Caco-2 (cell line): ENCODE measurements at regions not wholly inside any gene's neighbourhood (a gene's known extent, or its start where the extent isn't known, plus 50 kb on each side); places are given as distances from the start of the nearest gene placed in this dataset.

Experiments used
- BruUV-seq: library from RNA; stranded (reverse); fragments of 400-500 nt; replicated peaks from 2 replicates; lab custom pipeline; 2021; lab: Mats Ljungman, UMichigan
- CTCF ChIA-PET: fragments of 300-600 bp; sonication (Branson Sonifier 250); formaldehyde crosslinking; loops from one replicate; lab custom pipeline; 2022; ENCODE audit warnings: antibody characterized with exemption; lab: Charles Lee
- POLR2A ChIA-PET: fragments of 300-600 bp; sonication (Branson Sonifier 250); formaldehyde crosslinking; loops from one replicate; lab custom pipeline; 2022; ENCODE audit warnings: antibody characterized with exemption; lab: Charles Lee
- DNase-seq, 2 experiments: peaks; one replicate each; pipeline versions ENCODE4 v3.0.0 to v3.0.0-alpha.2; 2020 to 2022
- H3K27me3 ChIP-seq: replicated peaks from 2 replicates; pipeline ENCODE4 v1.6.0; 2011; ENCODE audit warnings: low read length; ENCODE audit not compliant: control insufficient read depth, insufficient read depth
- H3K36me3 ChIP-seq: 2 replicates; pipeline ENCODE4 v1.5.1; 2011; ENCODE audit warnings: low read length; ENCODE audit not compliant: control insufficient read depth, insufficient read depth
- H3K4me1 ChIP-seq: fragments of 250-450 bp; sonication (Bioruptor Pico); 2 replicates; pipeline ENCODE4 v1.5.1; 2020; ENCODE audit warnings: mild to moderate bottlenecking
- H3K4me3 ChIP-seq: 2 replicates; pipeline ENCODE4 v1.5.1; 2011; ENCODE audit warnings: low read depth, mild to moderate bottlenecking, control low read depth, low read length
- H3K9me3 ChIP-seq: fragments of 250-450 bp; sonication (Bioruptor Pico); 2 replicates; pipeline ENCODE4 v1.5.1; 2020; ENCODE audit warnings: mild to moderate bottlenecking, moderate library complexity
- H3K27ac Mint-ChIP-seq: one replicate; pipeline ENCODE4 v1.8.0; 2022; ENCODE audit warnings: mixed read lengths; ENCODE audit not compliant: unreplicated experiment
- H3K27me3 Mint-ChIP-seq: one replicate; pipeline ENCODE4 v1.8.0; 2022; ENCODE audit warnings: mixed read lengths; ENCODE audit not compliant: insufficient read depth, unreplicated experiment
- H3K36me3 Mint-ChIP-seq: one replicate; pipeline ENCODE4 v1.8.0; 2022; ENCODE audit warnings: mild to moderate bottlenecking, mixed read lengths; ENCODE audit not compliant: insufficient read depth, unreplicated experiment
- H3K4me1 Mint-ChIP-seq: one replicate; pipeline ENCODE4 v1.8.0; 2022; ENCODE audit warnings: low read depth, mixed read lengths; ENCODE audit not compliant: unreplicated experiment
- H3K4me3 Mint-ChIP-seq: one replicate; pipeline ENCODE4 v1.8.0; 2022; ENCODE audit warnings: mild to moderate bottlenecking, moderate library complexity, mixed read lengths; ENCODE audit not compliant: unreplicated experiment
- H3K9me3 Mint-ChIP-seq: one replicate; pipeline ENCODE4 v1.8.0; 2022; ENCODE audit warnings: mixed read lengths; ENCODE audit not compliant: unreplicated experiment
- intact Hi-C: fragments of 100-400 bp; cut with micrococcal nuclease; formaldehyde crosslinking; loops from one replicate; pipeline ENCODE4 v1.10.0; 2022; ENCODE audit not compliant: unreplicated experiment
- TF ChIP-seq, protein P1 (sequence below), 2 experiments: fragments of 200-600 bp in 1 of 2; IDR thresholded peaks; 1 replicate in 1 of 2; 2 replicates in 1 of 2; pipeline versions ENCODE4 v1.5.1 to v1.8.0; 2011 to 2022; ENCODE audit warnings: antibody characterized with exemption in 1 of 2, control low read depth in 1 of 2, inconsistent platforms in 1 of 2, low read depth in 1 of 2, low read length in 1 of 2, mild to moderate bottlenecking in 1 of 2, moderate library complexity in 1 of 2; ENCODE audit not compliant: insufficient read depth in 1 of 2, severe bottlenecking in 1 of 2, unreplicated experiment in 1 of 2

GRCh38 chr7:16055263-16055976, 365.9 kb downstream of the CRPPA start:
- Mint-ChIP-seq H3K27ac (no peak overlapping the region), H3K4me3 (no peak overlapping the region), H3K4me1 (no peaks in the 10 kb centered on the region), H3K36me3 (no peaks in the 10 kb centered on the region), H3K27me3 (no peaks in the 10 kb centered on the region), H3K9me3 (no peaks in the 10 kb centered on the region)
- Histone ChIP-seq H3K36me3 (no peaks in the 10 kb centered on the region), H3K4me3 (no peak overlapping the region), H3K27me3 (no peaks in the 10 kb centered on the region), H3K9me3 (no peaks in the 10 kb centered on the region), H3K4me1 (no peaks in the 10 kb centered on the region; the same call in 1 of the 2 replicates)
- TF ChIP-seq, protein P1, sequence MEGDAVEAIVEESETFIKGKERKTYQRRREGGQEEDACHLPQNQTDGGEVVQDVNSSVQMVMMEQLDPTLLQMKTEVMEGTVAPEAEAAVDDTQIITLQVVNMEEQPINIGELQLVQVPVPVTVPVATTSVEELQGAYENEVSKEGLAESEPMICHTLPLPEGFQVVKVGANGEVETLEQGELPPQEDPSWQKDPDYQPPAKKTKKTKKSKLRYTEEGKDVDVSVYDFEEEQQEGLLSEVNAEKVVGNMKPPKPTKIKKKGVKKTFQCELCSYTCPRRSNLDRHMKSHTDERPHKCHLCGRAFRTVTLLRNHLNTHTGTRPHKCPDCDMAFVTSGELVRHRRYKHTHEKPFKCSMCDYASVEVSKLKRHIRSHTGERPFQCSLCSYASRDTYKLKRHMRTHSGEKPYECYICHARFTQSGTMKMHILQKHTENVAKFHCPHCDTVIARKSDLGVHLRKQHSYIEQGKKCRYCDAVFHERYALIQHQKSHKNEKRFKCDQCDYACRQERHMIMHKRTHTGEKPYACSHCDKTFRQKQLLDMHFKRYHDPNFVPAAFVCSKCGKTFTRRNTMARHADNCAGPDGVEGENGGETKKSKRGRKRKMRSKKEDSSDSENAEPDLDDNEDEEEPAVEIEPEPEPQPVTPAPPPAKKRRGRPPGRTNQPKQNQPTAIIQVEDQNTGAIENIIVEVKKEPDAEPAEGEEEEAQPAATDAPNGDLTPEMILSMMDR (IDR thresholded peaks at IDR 0.05; ENCODE audit: insufficient read depth in 1 of 2, low read depth in 1 of 2, low read length in 1 of 2, severe bottlenecking in 1 of 2, unreplicated experiment in 1 of 2) = no peak
- ChIA-PET POLR2A (no interaction called here), CTCF (no interaction called here)
- DNase-seq = no peak
- no TSS peak for BruUV-seq
- intact Hi-C loops = no loop called here

DNA sequence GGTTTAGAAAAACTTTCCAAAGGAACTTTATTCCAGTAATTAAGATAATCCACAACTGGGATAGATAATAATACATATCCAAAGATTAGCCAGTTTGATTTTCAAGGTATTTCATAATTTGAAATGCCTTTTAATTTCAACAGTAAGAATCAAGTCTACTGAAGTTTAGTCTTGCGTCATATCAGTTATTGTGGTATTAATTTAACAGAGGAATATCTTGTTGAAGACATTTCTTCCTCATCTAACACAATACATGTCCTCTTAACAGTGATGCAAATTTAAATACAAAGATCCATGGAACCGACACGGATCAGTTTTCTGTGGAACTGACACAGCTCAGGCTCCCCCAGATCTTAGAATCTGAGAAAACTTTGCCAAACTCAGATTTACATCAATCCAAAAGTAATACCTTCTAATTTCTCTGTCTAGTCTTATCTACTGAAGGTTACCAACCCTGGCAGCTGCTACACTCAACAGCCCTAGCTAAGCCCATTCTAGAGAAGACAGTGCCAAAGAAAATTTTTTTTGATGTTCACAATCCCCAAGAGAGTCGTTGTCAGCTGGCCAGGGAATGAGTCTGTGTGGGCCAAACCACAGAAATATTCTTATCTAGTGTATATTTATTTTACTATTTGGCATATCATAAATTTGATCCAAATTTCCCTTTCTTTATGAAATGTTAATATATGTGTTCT, 365.2 kb upstream of the MEOX2 start:
- POLR2A ChIA-PET = no interaction called here
- CTCF ChIA-PET = no interaction called here
- no peak for DNase-seq
- intact Hi-C loops = no loop called here
- H3K9me3 ChIP-seq = no peaks in the 10 kb centered on the region
- H3K4me3 ChIP-seq = no peak overlapping the region
- TF ChIP-seq, protein P1 (IDR thresholded peaks at IDR 0.05; ENCODE audit: insufficient read depth in 1 of 2, low read depth in 1 of 2, low read length in 1 of 2, severe bottlenecking in 1 of 2, unreplicated experiment in 1 of 2) = no peak
- H3K4me1 ChIP-seq = no peaks in the 10 kb centered on the region; the same call in 1 of the 2 replicates
- H3K27me3 Mint-ChIP-seq = peaks cover under 1% of the 10 kb centered on the region
- H3K4me1 Mint-ChIP-seq = no peaks in the 10 kb centered on the region
- no peaks in the 10 kb centered on the region for H3K36me3 Mint-ChIP-seq
- BruUV-seq = no TSS peak
- H3K36me3 ChIP-seq = no peaks in the 10 kb centered on the region
- H3K27me3 ChIP-seq = no peaks in the 10 kb centered on the region
- no peaks in the 10 kb centered on the region for H3K9me3 Mint-ChIP-seq
- no peak overlapping the region for H3K4me3 Mint-ChIP-seq
- H3K27ac Mint-ChIP-seq = no peak overlapping the region

GRCh38 chr7:16046041-16046440, 359.6 kb upstream of the MEOX2 start:
- H3K27me3 Mint-ChIP-seq = peaks cover 2% of the 10 kb centered on the region
- H3K4me1 Mint-ChIP-seq = no peaks in the 10 kb centered on the region
- H3K4me1 ChIP-seq = no peaks in the 10 kb centered on the region
- H3K36me3 ChIP-seq = no peaks in the 10 kb centered on the region
- no TSS peak for BruUV-seq
- H3K4me3 Mint-ChIP-seq = no peak overlapping the region
- ChIA-PET POLR2A (no interaction called here), CTCF (no interaction called here)
- no peaks in the 10 kb centered on the region for H3K36me3 Mint-ChIP-seq
- no peak for DNase-seq
- no peak overlapping the region for H3K4me3 ChIP-seq
- TF ChIP-seq, protein P1 (IDR thresholded peaks at IDR 0.05; ENCODE audit: insufficient read depth in 1 of 2, low read depth in 1 of 2, low read length in 1 of 2, severe bottlenecking in 1 of 2, unreplicated experiment in 1 of 2) = no peak
- intact Hi-C loops = no loop called here
- H3K27me3 ChIP-seq = no peaks in the 10 kb centered on the region
- no peaks in the 10 kb centered on the region for H3K9me3 ChIP-seq
- H3K9me3 Mint-ChIP-seq = no peaks in the 10 kb centered on the region
- H3K27ac Mint-ChIP-seq = no peak overlapping the region
